ENCODE measurements at regions not wholly inside any gene's neighbourhood (a gene's known extent, or its start where the extent isn't known, plus 50 kb on each side); places are given as distances from the start of the nearest gene placed in this dataset.
"Not testable (repeated sequence)": the region's sequence is repeated elsewhere in the genome, so short reads cannot be mapped to it uniquely, and the experiment has no call there.

DNA sequence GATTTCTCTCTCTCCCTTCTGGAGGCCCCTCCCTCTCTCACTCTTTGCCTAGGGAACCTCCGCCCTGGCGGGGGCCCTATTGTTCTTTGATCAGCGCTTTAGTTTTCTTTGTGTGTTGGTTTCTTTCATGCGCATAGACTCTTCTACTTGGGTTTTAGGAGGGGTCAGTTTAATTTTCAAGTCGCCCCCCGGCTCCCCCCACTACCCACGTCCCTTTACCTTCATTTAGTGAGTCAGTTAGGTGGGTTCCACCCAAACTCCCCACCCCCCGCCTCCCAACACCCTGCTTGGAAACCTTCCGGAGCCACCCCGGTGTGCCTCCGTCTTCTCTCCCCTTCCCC lies 3909.7 kb upstream of the OR11H1 start:
- POLR2A ChIA-PET; H2AFZ ChIP-seq (ENCODE audit: low read depth, low read length); H3K27me3 ChIP-seq (ENCODE audit: control insufficient read depth in 2 of 2, insufficient read depth in 2 of 2, low read length in 2 of 2); ATAC-seq; H3K9me1 ChIP-seq (ENCODE audit: control insufficient read depth, insufficient read depth, low read length); H3K27ac ChIP-seq (ENCODE audit: extremely low read depth, low read depth, low read length); H3K36me3 ChIP-seq (ENCODE audit: control insufficient read depth, insufficient read depth, low read length); CTCF ChIA-PET (ENCODE audit: low intra/inter-chr PET ratio); BruUV-seq (replicated peaks); intact Hi-C loops (cut with micrococcal nuclease); H3K9me3 ChIP-seq (replicated peaks; ENCODE audit: control insufficient read depth, insufficient read depth, low read depth, low read length); H3K4me2 ChIP-seq (ENCODE audit: insufficient read depth, low read length); H3K4me1 ChIP-seq (replicated peaks in 1 of 2; ENCODE audit: control insufficient read depth in 2 of 2, insufficient read depth in 2 of 2, low read length in 2 of 2); H4K20me1 ChIP-seq (replicated peaks; ENCODE audit: control insufficient read depth, insufficient read depth, low read length); H3K79me2 ChIP-seq (ENCODE audit: control insufficient read depth, insufficient read depth, low read length); H3K9ac ChIP-seq (ENCODE audit: insufficient read depth in 1 of 2, low read depth in 2 of 2, low read length in 2 of 2); DNase-seq (ENCODE audit: extremely low read depth in 1 of 4, low spot score in 3 of 4); FAIRE-seq; H3K4me3 ChIP-seq: not testable (repeated sequence)
- in situ Hi-C loops (cut with MboI) = loop anchor here (25.0 kb wide), 1 partner anchor 331 kb away; no protein-coding TSS in a partner anchor
- 6% methylated on average over 3 of the region's 11 CpGs for WGBS (ENCODE audit: insufficient coverage, low coverage, missing lambda C conversion rate)

DNA sequence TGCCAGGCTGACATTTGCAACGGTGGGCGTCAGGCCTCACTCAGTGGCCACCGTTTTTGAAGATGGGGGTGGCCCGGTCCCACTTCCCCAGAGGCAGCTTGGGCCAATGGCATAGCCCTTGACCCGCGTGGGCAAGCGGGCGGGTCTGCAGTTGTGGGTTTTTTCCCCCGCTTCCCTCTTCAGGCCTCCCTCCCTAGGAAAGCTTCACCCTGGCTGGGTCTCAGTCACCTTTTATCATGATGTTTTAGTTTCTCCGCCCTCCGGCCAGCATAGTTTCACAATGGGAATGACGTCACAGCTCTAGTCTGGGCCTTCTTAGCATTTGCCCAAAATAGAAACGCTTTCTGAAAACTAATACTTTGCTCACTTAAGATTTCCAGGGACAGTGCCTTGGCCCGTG lies 3909.3 kb upstream of the OR11H1 start:
- WGBS (ENCODE audit: insufficient coverage, low coverage, missing lambda C conversion rate) = 4% methylated on average over 14 of the region's 14 CpGs
- 0 out of 2 replicates have a peak, but pooled peaks have one; percentile 19 for TF ChIP-seq CREM (IDR thresholded peaks at IDR 0.05; ENCODE audit: low read depth)
- H3K36me3 ChIP-seq (ENCODE audit: control insufficient read depth, insufficient read depth, low read length); intact Hi-C loops (cut with micrococcal nuclease); POLR2A ChIA-PET; H3K9me3 ChIP-seq (replicated peaks; ENCODE audit: control insufficient read depth, insufficient read depth, low read depth, low read length); H3K9ac ChIP-seq (ENCODE audit: insufficient read depth in 1 of 2, low read depth in 2 of 2, low read length in 2 of 2); H3K4me1 ChIP-seq (replicated peaks in 1 of 2; ENCODE audit: control insufficient read depth in 2 of 2, insufficient read depth in 2 of 2, low read length in 2 of 2); DNase-seq (ENCODE audit: extremely low read depth in 1 of 4, low spot score in 3 of 4); BruUV-seq (replicated peaks); H3K4me3 ChIP-seq; CTCF ChIA-PET (ENCODE audit: low intra/inter-chr PET ratio); H2AFZ ChIP-seq (ENCODE audit: low read depth, low read length); H3K27me3 ChIP-seq (ENCODE audit: control insufficient read depth in 2 of 2, insufficient read depth in 2 of 2, low read length in 2 of 2); ATAC-seq; H3K27ac ChIP-seq (ENCODE audit: extremely low read depth, low read depth, low read length); H4K20me1 ChIP-seq (replicated peaks; ENCODE audit: control insufficient read depth, insufficient read depth, low read length); FAIRE-seq; H3K79me2 ChIP-seq (ENCODE audit: control insufficient read depth, insufficient read depth, low read length); H3K4me2 ChIP-seq (ENCODE audit: insufficient read depth, low read length); H3K9me1 ChIP-seq (ENCODE audit: control insufficient read depth, insufficient read depth, low read length): not testable (repeated sequence)
- in situ Hi-C loops (cut with MboI) = loop anchor here (25.0 kb wide), 1 partner anchor 331 kb away; no protein-coding TSS in a partner anchor

DNA sequence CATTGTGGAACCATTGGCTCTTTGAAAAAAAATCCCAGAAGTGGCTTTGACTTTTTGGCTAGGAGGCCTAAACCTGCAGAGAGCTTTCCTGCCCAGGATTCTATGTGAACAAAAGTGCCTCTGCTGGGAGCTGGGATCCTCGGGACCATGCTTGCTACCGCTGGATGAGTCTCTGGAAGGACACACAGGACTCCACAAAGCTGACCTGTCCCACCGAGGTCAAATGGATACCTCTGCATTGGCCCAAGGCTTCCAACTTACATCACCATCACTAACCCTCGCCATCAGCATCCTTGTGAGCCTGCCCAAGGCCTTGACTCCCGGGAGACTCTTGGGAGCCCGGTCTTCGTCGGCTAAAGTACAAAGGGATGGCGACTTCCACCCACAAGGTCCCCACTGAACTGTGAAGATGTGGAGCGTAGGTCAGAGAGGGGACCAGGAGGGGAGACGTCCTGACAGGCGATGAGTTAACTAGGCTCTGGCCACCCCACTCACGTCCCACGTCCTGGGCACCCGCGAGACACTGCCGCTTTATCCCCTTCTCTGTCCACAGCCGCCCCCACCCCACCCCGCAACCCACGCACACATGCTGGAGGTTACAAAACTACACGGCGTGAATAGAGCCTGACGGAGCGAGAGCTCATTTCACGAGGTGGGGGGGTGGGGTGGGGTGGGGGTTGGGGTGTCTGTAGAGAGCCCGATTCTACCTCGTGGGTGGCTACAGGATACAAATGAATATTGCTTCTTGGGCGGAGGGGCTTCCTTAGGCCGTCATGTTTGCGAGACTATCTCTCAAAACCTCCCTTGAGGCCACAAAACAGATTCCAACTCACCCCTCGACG lies 3906.8 kb upstream of the OR11H1 start:
- BruUV-seq (replicated peaks); H3K9me1 ChIP-seq (ENCODE audit: control insufficient read depth, insufficient read depth, low read length); H3K27ac ChIP-seq (ENCODE audit: extremely low read depth, low read depth, low read length); FAIRE-seq; H3K4me2 ChIP-seq (ENCODE audit: insufficient read depth, low read length); DNase-seq (ENCODE audit: extremely low read depth in 1 of 4, low spot score in 3 of 4); H3K9me3 ChIP-seq (replicated peaks; ENCODE audit: control insufficient read depth, insufficient read depth, low read depth, low read length); H3K79me2 ChIP-seq (ENCODE audit: control insufficient read depth, insufficient read depth, low read length); CTCF ChIA-PET (ENCODE audit: low intra/inter-chr PET ratio); intact Hi-C loops (cut with micrococcal nuclease); ATAC-seq; H4K20me1 ChIP-seq (replicated peaks; ENCODE audit: control insufficient read depth, insufficient read depth, low read length); H2AFZ ChIP-seq (ENCODE audit: low read depth, low read length); H3K4me1 ChIP-seq (replicated peaks in 1 of 2; ENCODE audit: control insufficient read depth in 2 of 2, insufficient read depth in 2 of 2, low read length in 2 of 2); POLR2A ChIA-PET; H3K4me3 ChIP-seq; H3K27me3 ChIP-seq (ENCODE audit: control insufficient read depth in 2 of 2, insufficient read depth in 2 of 2, low read length in 2 of 2); H3K36me3 ChIP-seq (ENCODE audit: control insufficient read depth, insufficient read depth, low read length); H3K9ac ChIP-seq (ENCODE audit: insufficient read depth in 1 of 2, low read depth in 2 of 2, low read length in 2 of 2): not testable (repeated sequence)
- under 1% methylated on average over 32 of the region's 32 CpGs for WGBS (ENCODE audit: insufficient coverage, low coverage, missing lambda C conversion rate)
- in situ Hi-C loops (cut with MboI) = loop anchor here (25.0 kb wide), 1 partner anchor 334 kb away; no protein-coding TSS in a partner anchor

GRCh38 chr22:11622774-11623173 lies 3905.2 kb upstream of the OR11H1 start:
- CTCF ChIA-PET (ENCODE audit: low intra/inter-chr PET ratio); FAIRE-seq; H3K9me3 ChIP-seq (replicated peaks; ENCODE audit: control insufficient read depth, insufficient read depth, low read depth, low read length): not testable (repeated sequence)

More at GRCh38 chr22:11622774-11623173, 3905.2 kb upstream of the OR11H1 start:
- 2% methylated on average over 9 of the region's 9 CpGs for WGBS (ENCODE audit: insufficient coverage, low coverage, missing lambda C conversion rate)
- H3K27me3 ChIP-seq (ENCODE audit: control insufficient read depth in 2 of 2, insufficient read depth in 2 of 2, low read length in 2 of 2); H3K36me3 ChIP-seq (ENCODE audit: control insufficient read depth, insufficient read depth, low read length); H3K27ac ChIP-seq (ENCODE audit: extremely low read depth, low read depth, low read length); H3K79me2 ChIP-seq (ENCODE audit: control insufficient read depth, insufficient read depth, low read length); BruUV-seq (replicated peaks); H3K4me1 ChIP-seq (replicated peaks in 1 of 2; ENCODE audit: control insufficient read depth in 2 of 2, insufficient read depth in 2 of 2, low read length in 2 of 2); H3K9me1 ChIP-seq (ENCODE audit: control insufficient read depth, insufficient read depth, low read length); DNase-seq (ENCODE audit: extremely low read depth in 1 of 4, low spot score in 3 of 4); H2AFZ ChIP-seq (ENCODE audit: low read depth, low read length); H4K20me1 ChIP-seq (replicated peaks; ENCODE audit: control insufficient read depth, insufficient read depth, low read length); POLR2A ChIA-PET; H3K4me2 ChIP-seq (ENCODE audit: insufficient read depth, low read length); intact Hi-C loops (cut with micrococcal nuclease); H3K9ac ChIP-seq (ENCODE audit: insufficient read depth in 1 of 2, low read depth in 2 of 2, low read length in 2 of 2); ATAC-seq; H3K4me3 ChIP-seq: not testable (repeated sequence)
- in situ Hi-C loops (cut with MboI) = loop anchor here (25.0 kb wide), 1 partner anchor 335 kb away; no protein-coding TSS in a partner anchor

All from K562 (cell line).